GM23338 (cell line): ENCODE measurements at regions not wholly inside any gene's neighbourhood (a gene's known extent, or its start where the extent isn't known, plus 50 kb on each side); places are given as distances from the start of the nearest gene placed in this dataset.

Experiments used
- CREB1 ChIP-seq: fragments of 250-450 bp; sonication (Bioruptor Pico); IDR thresholded peaks from 2 replicates; pipeline ENCODE4 v1.5.0; 2020; ENCODE audit warnings: low read depth, mild to moderate bottlenecking, moderate library complexity
- EZH2 ChIP-seq: fragments of 200-600 bp; sonication (generic); IDR thresholded peaks from one replicate; pipeline ENCODE4 v1.8.0; 2017; ENCODE audit warnings: antibody characterized with exemption, mild to moderate bottlenecking, low read depth; ENCODE audit not compliant: unreplicated experiment
- POLR2AphosphoS5 ChIP-seq: IDR thresholded peaks from 2 replicates; pipeline ENCODE4 v1.6.1; 2016; ENCODE audit warnings: antibody characterized with exemption, low read depth
- ZNF331 ChIP-seq: fragments of 250-450 bp; sonication (Bioruptor Pico); IDR thresholded peaks from 2 replicates; pipeline ENCODE4 v1.5.0; 2020; ENCODE audit warnings: low read depth, mild to moderate bottlenecking, moderate library complexity
- TF ChIP-seq, protein P1 (sequence below), 2 experiments: fragments of 200-600 bp in 1 of 2; sonication (generic) in 1 of 2; conservative IDR thresholded peaks; 2 replicates each; pipeline versions ENCODE4 v1.5.1 to v1.6.1; 2016 to 2017; ENCODE audit warnings: antibody characterized with exemption in 2 of 2, low read depth in 2 of 2, mild to moderate bottlenecking in 2 of 2, moderate library complexity in 1 of 2
- TF ChIP-seq, protein P2 (sequence below): IDR thresholded peaks from one replicate; pipeline ENCODE4 v1.6.1; 2018; ENCODE audit warnings: antibody characterized with exemption; ENCODE audit not compliant: unreplicated experiment

DNA sequence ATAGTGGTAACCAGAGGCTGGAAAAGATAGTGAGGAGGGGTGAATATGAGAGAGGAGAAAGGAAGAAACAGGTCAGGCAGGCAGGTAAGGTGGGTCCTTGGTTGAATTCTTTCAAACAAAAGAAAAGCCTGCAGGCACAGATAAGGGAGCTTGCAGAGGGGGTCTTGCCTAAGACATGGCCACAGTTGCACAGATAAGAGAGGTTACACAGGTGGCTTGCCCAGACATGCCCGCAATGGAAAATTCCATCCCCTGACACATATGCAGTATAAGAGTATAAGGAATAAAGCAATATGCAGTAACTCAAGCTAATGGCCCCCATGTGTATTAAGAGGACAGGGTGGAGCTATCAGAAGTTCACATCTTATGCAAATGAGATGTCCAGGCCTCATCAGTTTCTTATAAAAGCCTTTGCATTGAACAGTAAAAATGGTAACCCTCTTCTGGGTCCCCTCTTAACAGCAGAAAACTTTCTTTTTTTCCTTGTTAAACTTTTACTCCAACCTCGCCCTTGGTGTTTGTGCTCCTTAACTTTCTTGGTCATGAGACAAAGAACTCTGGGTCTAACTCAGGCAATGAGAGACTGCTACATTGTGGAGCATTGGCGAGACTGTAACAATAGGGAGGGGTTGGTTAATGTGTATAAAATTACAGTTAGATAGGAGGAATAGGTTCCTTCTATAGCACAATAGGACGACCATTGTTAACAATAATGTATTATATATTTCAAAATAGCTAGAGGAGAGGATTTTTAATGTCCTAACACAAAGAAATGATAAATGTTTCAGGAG, 764.6 kb downstream of the TSN start:
- no peak for TF ChIP-seq ZNF331 (CRISPR knock-in tag)
- no peak for TF ChIP-seq POLR2AphosphoS5
- TF ChIP-seq, protein P1, sequence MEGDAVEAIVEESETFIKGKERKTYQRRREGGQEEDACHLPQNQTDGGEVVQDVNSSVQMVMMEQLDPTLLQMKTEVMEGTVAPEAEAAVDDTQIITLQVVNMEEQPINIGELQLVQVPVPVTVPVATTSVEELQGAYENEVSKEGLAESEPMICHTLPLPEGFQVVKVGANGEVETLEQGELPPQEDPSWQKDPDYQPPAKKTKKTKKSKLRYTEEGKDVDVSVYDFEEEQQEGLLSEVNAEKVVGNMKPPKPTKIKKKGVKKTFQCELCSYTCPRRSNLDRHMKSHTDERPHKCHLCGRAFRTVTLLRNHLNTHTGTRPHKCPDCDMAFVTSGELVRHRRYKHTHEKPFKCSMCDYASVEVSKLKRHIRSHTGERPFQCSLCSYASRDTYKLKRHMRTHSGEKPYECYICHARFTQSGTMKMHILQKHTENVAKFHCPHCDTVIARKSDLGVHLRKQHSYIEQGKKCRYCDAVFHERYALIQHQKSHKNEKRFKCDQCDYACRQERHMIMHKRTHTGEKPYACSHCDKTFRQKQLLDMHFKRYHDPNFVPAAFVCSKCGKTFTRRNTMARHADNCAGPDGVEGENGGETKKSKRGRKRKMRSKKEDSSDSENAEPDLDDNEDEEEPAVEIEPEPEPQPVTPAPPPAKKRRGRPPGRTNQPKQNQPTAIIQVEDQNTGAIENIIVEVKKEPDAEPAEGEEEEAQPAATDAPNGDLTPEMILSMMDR (conservative IDR thresholded peaks at IDR 0.05; ENCODE audit: low read depth in 2 of 2): no peak
- no peak for TF ChIP-seq EZH2
- no peak for TF ChIP-seq CREB1
- TF ChIP-seq, protein P2, sequence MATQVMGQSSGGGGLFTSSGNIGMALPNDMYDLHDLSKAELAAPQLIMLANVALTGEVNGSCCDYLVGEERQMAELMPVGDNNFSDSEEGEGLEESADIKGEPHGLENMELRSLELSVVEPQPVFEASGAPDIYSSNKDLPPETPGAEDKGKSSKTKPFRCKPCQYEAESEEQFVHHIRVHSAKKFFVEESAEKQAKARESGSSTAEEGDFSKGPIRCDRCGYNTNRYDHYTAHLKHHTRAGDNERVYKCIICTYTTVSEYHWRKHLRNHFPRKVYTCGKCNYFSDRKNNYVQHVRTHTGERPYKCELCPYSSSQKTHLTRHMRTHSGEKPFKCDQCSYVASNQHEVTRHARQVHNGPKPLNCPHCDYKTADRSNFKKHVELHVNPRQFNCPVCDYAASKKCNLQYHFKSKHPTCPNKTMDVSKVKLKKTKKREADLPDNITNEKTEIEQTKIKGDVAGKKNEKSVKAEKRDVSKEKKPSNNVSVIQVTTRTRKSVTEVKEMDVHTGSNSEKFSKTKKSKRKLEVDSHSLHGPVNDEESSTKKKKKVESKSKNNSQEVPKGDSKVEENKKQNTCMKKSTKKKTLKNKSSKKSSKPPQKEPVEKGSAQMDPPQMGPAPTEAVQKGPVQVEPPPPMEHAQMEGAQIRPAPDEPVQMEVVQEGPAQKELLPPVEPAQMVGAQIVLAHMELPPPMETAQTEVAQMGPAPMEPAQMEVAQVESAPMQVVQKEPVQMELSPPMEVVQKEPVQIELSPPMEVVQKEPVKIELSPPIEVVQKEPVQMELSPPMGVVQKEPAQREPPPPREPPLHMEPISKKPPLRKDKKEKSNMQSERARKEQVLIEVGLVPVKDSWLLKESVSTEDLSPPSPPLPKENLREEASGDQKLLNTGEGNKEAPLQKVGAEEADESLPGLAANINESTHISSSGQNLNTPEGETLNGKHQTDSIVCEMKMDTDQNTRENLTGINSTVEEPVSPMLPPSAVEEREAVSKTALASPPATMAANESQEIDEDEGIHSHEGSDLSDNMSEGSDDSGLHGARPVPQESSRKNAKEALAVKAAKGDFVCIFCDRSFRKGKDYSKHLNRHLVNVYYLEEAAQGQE: no peak
